Upper lobe of right lung (tissue), 1 donor: ENCODE measurements at regions not wholly inside any gene's neighbourhood (a gene's known extent, or its start where the extent isn't known, plus 50 kb on each side); places are given as distances from the start of the nearest gene placed in this dataset.

ENCODE experiments used
- ATAC-seq: fragments of 200-7000 bp; cut with Tn5 transposase; one replicate; pipeline ENCODE4 v1.9.1; 2020; ENCODE audit warnings: mild to moderate bottlenecking, moderate library complexity
- DNase-seq: peaks from one replicate; pipeline ENCODE4 v3.0.0-alpha.2; 2020
- H3K27ac ChIP-seq: fragments of 200-600 bp; one replicate; pipeline ENCODE4 v1.8.0; 2022
- H3K27me3 ChIP-seq: fragments of 200-600 bp; one replicate; pipeline ENCODE4 v1.8.0; 2022; ENCODE audit warnings: mild to moderate bottlenecking
- H3K36me3 ChIP-seq: fragments of 200-600 bp; one replicate; pipeline ENCODE4 v1.8.0; 2022
- H3K4me1 ChIP-seq: fragments of 200-600 bp; one replicate; pipeline ENCODE4 v1.8.0; 2022
- H3K4me3 ChIP-seq: fragments of 200-600 bp; one replicate; pipeline ENCODE4 v1.8.0; 2022; ENCODE audit warnings: mild to moderate bottlenecking
- H3K9me3 ChIP-seq: fragments of 200-600 bp; one replicate; pipeline ENCODE4 v1.8.0; 2022
- CTCF ChIP-seq: fragments of 200-600 bp; IDR thresholded peaks from one replicate; pipeline ENCODE4 v1.8.0; 2022; ENCODE audit warnings: antibody characterized with exemption
- intact Hi-C: fragments of 100-400 bp; cut with DNase I; formaldehyde crosslinking; loops from one replicate; pipeline ENCODE4 v1.11.0; 2022
- donor health status: DM: no; HTN: yes; CAD: no; lungs with severe emphysema.

- no peak for ATAC-seq
- intact Hi-C loops, result no loop called here
- no peak overlapping the region for H3K27ac ChIP-seq
- no peaks in the 10 kb centered on the region for H3K4me1 ChIP-seq
- H3K9me3 ChIP-seq, result no peaks in the 10 kb centered on the region
- H3K4me3 ChIP-seq, result no peak overlapping the region
- H3K27me3 ChIP-seq, result no peaks in the 10 kb centered on the region
- TF ChIP-seq CTCF, result no peak
- H3K36me3 ChIP-seq, result no peaks in the 10 kb centered on the region
- no peak for DNase-seq
These were observed 77.3 kb downstream of the TMEM100 start for GRCh38 chr17:55645361-55645760.

GRCh38 chr17:55644346-55644745 is 78.3 kb downstream of the TMEM100 start:
- Histone ChIP-seq H3K36me3 (no peaks in the 10 kb centered on the region), H3K4me1 (no peaks in the 10 kb centered on the region), H3K27me3 (no peaks in the 10 kb centered on the region), H3K4me3 (no peak overlapping the region), H3K27ac (no peak overlapping the region), H3K9me3 (no peaks in the 10 kb centered on the region)
- no peak for DNase-seq
- no peak for TF ChIP-seq CTCF
- no peak for ATAC-seq
- intact Hi-C loops, result no loop called here

GRCh38 chr17:55642741-55643140 is 79.9 kb downstream of the TMEM100 start:
- H3K27ac ChIP-seq, result no peak overlapping the region
- no peaks in the 10 kb centered on the region for H3K27me3 ChIP-seq
- TF ChIP-seq CTCF, result no peak
- no peaks in the 10 kb centered on the region for H3K36me3 ChIP-seq
- no peak for ATAC-seq
- no peaks in the 10 kb centered on the region for H3K9me3 ChIP-seq
- no peaks in the 10 kb centered on the region for H3K4me1 ChIP-seq
- no peak for DNase-seq
- intact Hi-C loops, result no loop called here
- H3K4me3 ChIP-seq, result no peak overlapping the region

GRCh38 chr17:55641676-55642081 is 81.0 kb downstream of the TMEM100 start:
- DNase-seq, result peak; percentile 74
- intact Hi-C loops, result no loop called here
- H3K27me3 ChIP-seq, result no peaks in the 10 kb centered on the region
- no peaks in the 10 kb centered on the region for H3K4me1 ChIP-seq
- TF ChIP-seq CTCF, result peak; percentile 70
- no peak overlapping the region for H3K27ac ChIP-seq
- no peaks in the 10 kb centered on the region for H3K9me3 ChIP-seq
- no peaks in the 10 kb centered on the region for H3K36me3 ChIP-seq
- no peak overlapping the region for H3K4me3 ChIP-seq
- ATAC-seq, result peak; percentile 90

GRCh38 chr17:55639096-55639495 is 83.6 kb downstream of the TMEM100 start:
- DNase-seq, result no peak
- no peak for ATAC-seq
- Histone ChIP-seq H3K4me1 (no peaks in the 10 kb centered on the region), H3K4me3 (no peak overlapping the region), H3K27me3 (no peaks in the 10 kb centered on the region), H3K36me3 (no peaks in the 10 kb centered on the region), H3K9me3 (no peaks in the 10 kb centered on the region), H3K27ac (no peak overlapping the region)
- intact Hi-C loops, result no loop called here
- no peak for TF ChIP-seq CTCF

GRCh38 chr17:55635253-55635914 is 87.3 kb downstream of the TMEM100 start:
- ATAC-seq, result peak; percentile 58
- no peak for TF ChIP-seq CTCF
- peak overlapping the region; percentile 28 for H3K27ac ChIP-seq

More at GRCh38 chr17:55635253-55635914, 87.3 kb downstream of the TMEM100 start:
- no peaks in the 10 kb centered on the region for H3K4me1 ChIP-seq
- H3K36me3 ChIP-seq, result no peaks in the 10 kb centered on the region
- intact Hi-C loops, result no loop called here
- H3K4me3 ChIP-seq, result no peak overlapping the region
- H3K9me3 ChIP-seq, result no peaks in the 10 kb centered on the region
- no peaks in the 10 kb centered on the region for H3K27me3 ChIP-seq
- no peak for DNase-seq
